ENCODE measurements at regions not wholly inside any gene's neighbourhood (a gene's known extent, or its start where the extent isn't known, plus 50 kb on each side); places are given as distances from the start of the nearest gene placed in this dataset.
A peak's percentile ranks its signal among the peaks of the same experiment; 100 is the strongest.

DNA sequence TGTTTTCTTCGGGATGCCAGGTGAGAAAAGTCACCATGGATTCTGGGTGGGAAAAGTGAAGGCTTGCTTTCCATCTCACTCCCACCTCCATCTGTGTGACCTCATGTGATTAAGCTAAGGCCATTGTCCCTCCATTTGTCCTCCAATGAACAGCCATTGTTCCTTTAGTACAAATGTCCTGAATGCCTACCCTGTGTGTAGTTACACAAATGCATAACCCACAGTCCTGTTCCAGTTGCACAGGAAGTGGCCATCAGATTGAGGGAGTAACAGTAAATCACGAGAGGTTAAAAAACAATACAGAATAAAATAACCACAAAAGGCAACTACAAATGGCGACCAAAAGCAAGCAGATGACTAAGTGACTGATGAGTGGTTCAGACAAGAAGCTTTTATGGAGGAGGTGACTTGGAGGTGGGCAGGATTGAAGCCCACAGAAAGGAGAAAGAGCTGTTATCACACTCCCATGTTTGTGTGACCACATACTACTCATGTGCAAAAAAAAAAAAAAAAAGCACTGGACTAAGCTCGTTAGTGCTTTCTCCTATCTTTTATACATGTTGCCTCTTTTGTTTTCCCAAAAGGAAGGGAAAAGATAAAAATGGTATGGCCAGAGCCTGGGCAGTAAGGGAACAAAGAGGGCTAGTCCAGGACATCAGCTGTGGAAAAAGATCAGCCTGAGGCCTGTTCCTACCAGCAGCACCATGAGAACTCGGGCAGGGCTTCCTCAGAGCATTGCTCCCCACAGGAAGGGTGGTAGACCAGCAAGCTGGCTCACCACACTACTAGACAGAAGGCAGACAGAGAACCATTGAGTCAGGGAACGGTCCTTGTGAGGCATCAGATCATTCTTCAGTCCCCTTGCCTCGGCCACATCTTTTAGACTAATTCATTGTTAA is 111.0 kb downstream of the TFAP2A start:
- DNase-seq: peak in 1 of 5 experiments; percentile 52

DNA sequence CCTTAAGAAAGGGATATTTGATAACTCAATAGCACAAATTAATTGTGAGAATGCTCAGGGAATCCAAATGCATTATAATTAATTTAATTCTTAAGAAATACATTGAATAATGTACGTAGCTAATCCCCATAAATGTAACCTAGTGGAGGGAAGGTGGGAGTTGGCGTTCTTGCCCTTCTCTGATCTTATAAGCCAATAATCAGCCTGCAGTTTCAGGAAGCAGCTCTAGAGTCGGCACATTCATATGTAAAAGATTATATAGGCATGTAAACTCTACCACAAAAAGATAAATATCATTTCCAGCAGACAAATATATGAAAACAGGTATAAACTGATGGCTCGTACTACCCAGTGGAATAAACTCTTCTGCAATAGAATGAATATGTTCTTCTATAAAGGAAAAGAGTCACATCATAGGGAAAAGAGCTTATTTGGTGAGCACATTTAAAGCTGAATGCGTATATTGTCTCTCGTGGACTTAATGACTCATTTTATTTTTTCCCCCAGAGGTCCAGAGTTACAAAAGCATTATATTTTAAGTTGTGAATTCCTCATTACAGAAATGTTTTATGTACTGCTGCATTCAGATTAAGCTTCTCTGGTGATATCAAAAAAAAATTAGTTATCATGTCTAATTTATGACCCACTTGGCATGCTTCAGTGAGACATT is 112.2 kb downstream of the TFAP2A start:
- DNase-seq: no peak

DNA sequence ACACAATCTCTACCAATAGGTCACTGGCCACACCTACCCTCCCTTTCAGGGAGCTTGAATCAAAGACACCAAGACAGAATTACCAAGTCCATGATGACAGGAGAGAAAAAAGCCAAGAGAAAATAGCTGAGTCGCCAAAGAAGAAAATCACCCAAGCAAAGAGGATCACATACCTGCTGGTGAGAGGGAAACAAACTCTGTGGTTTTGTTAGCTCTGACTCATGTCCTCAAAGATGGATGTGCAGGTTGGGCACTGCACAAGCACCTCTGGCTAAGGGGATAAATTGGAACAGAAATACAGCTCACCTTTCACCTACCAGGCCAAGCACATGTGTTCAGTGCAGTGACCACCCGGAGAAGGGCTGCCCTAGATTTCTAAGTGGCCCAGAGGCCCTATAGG is 114.8 kb downstream of the TFAP2A start:
- peak in 1 of 5 experiments; percentile 29 for DNase-seq

DNA sequence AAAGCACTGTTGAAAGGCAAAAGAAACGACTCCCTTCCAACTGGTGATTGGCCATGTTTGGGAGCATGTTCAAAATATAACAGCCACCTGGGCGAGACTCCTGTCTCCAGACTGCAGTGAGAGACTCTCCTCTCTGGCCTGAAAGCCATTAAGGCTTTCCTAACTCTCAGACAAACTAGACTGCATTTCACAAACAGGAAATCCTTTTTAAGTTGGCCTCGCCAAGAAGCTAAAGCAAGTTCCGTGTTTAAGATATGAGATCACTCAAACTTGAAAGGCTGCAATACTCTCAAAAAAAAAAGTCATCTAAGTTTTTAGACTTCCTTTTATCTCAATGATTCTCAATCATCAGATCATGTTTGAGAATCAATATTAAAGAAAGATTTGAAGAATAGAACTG is 117.0 kb downstream of the TFAP2A start:
- DNase-seq: peak in 1 of 5 experiments; percentile 13

DNA sequence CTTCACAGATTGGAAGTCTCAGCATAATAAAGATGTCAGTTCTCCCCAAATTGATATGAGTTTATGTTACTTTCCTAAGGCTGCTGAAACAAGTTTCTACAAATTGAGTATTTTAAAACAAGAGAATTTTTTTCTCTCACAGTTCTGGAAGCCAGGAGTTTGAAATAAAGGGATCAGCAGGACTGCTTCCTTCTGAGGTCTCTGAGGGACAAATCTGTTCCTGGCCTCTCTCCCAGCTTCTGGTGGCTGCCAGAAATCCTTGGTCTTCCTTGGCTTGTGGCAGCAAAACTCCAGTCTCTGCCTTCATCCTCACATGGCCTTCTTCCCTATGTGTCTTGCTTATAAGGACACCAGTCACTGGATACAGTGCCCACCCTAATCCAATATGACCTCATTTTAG is 136.1 kb downstream of the TFAP2A start:
- no peak for DNase-seq

DNA sequence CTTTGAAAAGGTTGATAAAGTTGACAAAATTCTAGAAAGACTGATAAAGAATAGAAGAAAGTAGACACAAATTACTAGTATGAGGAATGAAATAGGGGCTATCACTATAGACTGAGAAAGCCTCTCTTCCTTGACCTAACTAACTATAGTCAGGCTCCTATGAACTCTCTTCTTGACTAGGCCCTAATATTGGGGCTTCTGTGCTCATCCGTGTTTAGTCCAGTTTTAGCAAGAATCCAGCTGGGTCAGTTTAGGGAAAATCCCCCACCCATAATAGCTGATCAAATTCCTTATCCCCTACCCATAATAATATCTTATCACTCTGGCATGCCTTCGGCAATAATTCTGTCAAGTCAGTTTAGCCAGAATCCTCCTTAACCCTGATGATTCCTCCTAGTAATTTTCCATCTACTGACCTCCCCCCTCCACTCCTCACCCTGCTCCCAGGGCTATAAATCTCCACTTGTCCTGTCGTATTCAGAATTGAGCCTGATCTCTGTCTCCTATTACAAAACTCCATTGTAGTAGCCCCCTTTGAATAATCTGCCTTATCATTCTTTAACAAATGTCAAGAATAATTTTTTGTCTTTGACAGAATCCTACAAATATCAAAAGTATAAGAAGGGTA is 138.1 kb downstream of the TFAP2A start:
- no peak for DNase-seq

DNA sequence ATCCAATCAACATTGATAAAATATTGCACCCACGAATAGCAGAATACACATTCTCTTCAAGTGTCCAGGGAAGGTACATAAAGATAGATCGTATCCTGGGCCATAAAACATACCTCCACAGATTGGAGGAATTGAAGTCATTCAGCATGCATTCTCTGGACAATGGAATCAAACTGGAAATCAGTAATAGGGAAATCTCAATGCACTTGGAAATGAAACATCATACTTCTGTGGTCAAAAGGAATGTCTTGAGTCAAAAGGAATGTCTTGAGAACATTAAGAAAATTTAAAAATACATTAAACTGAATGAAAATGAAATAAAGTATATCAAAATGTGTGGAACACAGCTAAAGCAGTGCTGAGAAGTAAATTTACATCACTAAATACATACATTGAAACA is 138.8 kb downstream of the TFAP2A start:
- DNase-seq: no peak

DNA sequence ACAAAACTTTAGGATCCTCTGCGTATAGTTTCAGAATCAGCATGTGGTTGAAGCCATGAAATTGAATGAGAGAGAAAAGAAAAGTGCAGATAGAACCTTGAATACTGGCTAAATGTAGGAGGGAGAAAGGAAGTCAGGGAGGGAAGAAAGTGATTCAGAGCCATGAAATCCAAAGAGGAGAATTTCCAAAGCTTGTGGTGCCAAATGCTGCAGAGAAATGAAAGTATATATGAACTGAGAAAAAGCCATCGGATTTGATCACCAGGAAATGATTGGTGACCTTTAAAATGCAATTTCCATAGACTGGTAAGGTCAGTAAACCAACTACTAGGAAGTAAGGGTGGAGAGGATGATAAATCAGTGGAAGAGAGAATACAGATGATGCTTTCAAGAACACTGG is 142.3 kb downstream of the TFAP2A start:
- no peak for DNase-seq

DNA sequence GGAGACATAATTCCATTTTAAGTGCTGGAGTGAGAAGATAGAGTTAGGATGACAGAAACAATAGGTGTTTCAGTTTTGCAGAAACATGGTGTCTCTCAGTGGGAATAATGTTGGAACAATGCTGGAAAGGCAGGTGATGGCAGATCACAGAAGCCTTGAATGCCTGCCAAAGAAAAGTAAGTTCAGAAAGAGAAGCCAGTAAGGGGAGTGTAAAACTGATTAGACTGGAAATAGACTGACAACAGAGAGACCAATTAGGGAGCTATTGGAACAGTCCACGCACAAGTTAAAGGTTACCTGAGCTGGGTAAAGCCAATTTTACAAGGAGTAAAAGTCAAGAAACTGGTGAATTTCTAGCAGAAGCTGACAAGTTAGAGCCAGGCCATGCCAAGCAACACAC is 142.9 kb downstream of the TFAP2A start:
- no peak for DNase-seq

DNA sequence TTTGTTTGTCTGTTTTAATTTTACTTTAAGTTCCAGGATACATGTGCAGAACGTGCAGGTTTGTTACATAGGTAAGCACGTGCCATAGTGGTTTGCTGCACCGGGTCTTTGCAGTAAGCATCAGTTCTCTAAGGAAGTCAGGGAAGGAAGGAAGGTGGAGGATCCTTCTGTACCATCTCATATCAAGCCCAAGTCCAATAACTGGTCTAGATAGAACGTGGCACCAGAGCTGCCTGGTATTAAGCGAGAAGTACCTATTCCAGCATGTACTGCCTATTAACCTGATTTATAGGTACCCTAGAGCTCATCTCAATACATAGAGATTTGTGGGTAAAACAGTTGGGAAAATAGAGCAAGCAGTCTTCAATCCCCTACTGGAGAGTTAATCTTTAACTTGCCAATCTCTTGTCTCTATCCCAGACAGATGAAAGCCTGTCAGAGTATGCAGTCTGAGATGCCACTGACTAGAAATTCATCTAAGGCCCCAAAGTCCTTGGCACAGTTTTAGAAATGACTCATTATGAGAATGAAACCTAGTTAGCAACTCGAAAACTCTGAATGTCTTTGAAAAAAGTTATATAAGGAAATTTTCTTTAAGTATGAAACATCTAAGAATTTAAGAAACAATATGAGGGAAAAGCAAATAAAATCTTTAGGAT is 144.9 kb downstream of the TFAP2A start:
- peak in 1 of 5 experiments; percentile 19 for DNase-seq

DNA sequence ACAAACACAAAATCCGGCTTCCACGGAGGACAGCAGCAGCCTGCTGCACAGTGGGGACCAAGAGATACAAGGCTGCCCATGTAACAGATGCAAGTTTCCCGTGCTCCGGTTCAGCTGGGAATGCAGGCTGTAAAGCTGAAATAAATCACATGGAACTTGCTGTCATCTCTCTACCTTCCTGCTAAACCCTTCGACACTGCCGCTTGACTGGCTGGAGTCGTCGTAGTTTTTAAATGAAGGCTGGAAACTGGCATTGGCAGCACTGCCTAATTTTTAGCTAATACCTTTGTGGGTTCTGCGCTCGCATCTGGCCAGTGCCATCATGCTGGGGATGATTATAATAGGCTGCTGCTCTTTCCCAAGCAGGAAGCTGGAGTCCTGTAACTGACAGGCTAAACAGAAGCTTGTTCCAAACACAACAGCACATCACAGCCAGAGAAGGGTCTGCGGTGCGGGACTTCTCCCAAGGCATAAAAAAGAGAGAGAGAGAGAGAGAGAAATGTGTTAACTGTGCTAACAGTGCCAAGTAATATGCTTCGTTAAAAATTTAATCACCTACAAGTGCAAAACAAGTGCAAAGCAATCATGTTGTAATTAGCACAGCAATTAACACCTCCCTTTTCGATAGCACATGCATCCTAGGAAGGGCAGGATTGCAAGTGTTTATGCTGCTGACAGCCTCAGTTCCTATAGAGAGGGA is 146.1 kb downstream of the TFAP2A start:
- no peak for DNase-seq

DNA sequence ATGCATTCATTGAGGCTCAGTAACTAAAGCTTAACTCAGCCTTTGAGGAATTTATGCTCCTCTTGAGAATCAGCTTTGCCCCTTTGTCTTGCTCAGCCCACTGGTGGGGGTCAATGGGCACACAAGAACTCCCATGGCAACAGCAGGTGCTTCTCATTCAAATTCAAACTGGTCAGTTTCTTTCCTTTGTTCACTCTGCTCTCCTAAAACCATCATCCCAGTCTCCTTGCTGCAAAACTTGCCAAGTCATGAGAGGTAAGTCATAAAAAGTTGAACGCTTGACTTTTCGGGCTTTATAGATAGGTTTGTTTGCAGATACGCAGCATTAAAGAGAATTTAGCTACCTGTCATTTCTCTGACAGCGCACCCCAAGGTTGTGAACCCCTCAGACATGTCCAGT is 146.8 kb downstream of the TFAP2A start:
- no peak for DNase-seq

DNA sequence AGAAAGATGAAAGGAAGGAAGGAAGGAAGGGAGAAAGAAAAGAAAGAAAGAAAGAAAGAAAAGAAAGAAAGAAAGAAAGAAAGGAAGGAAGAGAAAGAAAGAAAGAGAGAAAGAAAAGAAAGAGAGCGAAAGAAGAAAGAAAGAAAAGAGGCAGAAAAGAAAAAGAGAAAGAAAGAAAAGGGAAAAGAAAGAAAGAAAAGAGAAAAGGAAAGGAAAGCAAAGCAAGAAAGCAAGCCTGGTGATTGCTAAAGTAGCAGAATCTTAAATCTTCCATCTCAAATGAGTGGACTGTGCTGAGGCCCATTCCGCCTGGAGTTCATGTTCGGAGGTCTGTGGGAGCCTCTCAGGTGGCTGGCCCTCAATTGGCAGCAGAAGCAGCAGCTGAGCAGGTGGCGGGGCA is 148.4 kb downstream of the TFAP2A start:
- no peak for DNase-seq

DNA sequence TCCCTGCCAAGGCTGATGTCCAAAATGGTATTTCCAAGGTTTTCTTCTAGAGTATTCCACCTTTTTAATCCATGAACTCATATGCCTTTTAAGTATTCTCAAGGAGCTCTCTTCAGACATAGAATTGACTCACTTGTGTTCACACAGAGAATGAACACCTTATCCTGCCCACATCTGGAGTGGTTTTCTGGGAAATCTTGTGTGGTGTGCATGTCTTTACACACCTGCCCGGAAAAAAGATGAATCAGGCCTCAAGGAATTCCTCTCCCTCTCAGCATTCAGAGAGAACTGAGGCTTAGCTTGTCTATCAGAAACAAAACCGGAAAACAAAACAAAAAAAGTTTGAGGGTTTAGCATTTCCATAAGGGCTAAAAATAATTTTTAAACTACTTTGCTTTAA is 148.8 kb downstream of the TFAP2A start:
- no peak for DNase-seq

DNA sequence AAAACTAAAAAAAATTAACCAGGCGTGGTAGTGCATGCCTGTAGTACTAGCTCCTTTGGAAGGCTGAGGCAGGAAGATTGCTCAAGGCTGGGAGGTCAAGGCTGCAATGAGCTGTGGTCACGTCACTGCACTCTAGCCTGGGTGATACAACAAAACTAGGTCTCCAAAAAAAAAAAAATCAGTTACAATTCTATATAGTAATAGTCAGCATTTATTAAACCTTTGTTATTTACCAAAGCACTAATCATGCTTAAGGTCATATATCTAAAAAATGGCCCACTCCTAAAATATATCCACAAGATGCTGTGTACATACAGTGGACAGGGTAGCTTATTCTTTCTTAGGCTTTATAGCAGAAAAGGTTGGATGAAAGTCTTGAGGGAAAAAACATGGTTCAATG is 152.4 kb downstream of the TFAP2A start:
- DNase-seq: no peak

DNA sequence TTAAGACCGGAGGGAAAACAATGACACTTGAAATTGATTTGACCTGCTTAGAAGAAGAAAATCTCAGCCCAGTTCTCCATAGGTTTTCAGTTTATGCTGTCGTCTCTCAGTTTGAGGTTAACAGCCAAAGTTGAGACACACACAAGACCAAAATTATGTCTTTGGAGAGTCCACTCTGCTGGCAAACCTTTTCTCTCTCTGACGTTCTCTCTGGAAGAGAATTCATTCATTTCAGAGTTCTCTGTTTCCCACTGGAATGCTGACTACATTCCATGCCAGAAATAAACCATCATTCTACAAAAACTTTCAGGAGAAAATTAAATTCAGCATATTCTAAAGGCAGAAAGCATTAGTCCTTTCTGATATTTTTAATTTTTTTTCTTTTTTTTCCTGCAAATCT is 155.2 kb downstream of the TFAP2A start:
- DNase-seq: no peak

DNA sequence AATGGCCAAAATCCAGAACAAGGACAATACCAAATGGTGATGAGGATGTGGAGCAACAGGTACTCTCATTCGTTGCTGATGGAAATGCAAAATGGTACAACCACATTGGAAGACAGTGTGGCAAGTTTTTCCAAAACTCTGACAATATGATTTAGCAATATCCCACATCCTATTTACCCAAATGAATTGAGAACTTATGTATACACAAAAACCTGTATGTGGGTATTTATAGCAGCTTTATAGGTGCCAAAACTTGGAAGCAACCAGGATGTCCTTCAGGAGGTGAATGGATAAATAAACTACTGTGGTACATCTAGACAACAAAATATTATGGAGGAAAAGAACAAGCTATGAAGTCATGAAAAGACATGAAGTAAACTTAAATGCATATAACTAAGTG is 156.5 kb downstream of the TFAP2A start:
- DNase-seq: no peak

DNA sequence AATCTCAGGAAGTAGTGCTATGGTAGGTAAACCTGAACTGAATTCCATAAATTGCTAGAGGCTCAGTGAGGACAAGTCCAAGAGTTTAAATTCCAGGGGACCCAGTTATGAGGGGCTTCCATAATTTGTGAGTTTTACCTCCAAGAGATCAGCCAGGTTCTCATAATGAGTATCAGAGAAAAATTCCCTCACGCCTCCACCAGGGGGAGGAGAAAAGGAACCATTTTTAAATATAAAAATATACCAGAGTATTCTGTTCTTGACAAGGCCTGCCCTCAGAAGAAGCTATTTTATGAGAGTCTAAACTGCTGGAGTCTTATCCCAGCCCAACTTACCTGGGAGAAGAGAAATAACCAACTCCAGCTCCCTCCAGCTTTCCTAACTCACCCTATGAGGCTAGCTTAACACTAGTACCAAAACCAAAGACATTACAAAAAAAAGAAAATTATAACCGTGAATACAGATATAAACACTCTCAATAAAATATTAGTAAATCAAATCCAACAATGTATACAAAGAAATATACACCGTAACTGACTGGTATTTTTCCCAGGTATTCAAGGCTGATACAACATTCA is 158.7 kb downstream of the TFAP2A start:
- DNase-seq: peak in 1 of 5 experiments; percentile 4

DNA sequence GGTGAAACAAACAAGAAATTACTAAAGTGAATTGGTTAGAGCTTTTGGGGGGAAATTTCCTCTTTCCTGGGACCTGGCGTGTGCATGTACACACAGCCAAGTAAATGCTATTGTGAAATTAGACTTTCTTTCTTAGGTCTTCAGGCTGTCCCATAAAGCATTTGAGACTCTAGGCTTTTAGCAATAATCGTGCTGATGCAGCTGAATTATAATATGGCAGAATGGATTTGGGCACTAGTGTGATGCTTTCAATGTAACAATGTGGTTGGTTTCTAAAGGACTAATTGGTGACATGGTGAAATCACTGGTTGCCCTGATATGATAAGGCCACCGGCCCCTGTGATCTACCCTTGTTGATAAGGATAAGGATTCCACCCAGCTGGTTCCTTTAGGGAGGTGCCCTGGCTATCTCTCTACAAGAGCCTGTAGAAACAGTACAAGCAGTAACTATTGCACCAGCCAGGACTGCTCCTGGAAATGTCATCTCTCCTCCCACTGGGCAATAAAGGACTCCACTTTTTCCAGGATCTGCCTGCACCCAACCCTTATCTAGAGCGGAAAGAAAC is 164.1 kb downstream of the TFAP2A start:
- DNase-seq: no peak

DNA sequence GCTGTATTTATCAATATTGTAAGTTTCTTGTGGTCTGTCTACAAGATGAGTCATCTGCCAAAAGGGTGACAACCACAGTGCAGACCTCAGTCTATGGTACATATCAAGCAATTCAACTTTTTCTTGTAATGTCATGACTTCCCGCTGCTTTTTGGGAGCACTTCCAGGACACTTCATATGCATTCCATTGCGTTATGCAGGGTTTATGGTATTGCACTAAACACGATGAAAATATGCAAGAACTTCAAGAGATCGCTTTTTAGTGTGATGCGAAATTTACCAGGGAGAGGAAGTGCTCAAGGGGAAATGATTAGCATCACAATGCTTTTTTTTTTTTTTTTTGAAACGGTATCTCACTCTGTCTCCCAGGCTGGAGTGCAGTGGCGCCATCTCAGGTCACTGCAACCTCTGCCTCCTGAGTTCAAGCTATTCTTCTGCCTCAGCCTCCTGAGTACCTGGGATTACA is 166.5 kb downstream of the TFAP2A start:
- DNase-seq: peak in 1 of 5 experiments; percentile 52

DNA sequence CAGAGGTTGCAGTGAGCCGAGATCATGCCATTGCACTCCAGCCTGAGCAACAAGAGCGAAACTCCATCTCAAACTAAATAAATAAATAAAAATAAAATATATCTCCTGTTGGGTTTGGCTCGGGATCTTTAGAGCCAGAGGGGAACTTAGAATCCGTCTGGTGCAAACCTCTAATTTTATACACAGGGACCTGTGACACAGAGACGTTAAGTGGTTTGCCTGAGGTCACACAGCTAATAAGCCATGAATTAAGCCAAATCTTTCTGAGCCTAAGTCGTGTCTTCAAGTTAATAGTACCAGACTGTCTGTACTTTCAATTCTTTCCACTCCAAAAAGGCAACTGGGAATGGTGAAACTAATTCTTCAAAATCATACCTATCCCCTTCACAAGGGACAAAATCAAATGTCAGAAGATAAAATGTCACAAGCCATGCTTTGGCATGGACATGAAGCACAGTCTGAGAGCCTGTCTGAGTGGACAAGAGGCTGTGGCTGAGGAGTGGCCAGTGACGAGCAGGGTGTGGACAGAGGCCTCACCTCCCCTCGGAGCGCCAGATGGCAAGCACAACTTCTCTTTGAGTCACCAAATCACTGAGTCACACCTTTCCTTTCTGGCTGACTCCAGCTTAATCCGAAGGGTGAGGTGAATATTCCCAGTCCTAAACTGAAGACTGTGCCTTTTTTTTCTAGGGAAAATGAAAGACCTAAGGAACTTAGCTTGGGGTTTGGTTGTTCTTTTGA is 177.4 kb downstream of the TFAP2A start:
- no peak for DNase-seq
